HCT116 (cell line): ENCODE measurements at regions not wholly inside any gene's neighbourhood (a gene's known extent, or its start where the extent isn't known, plus 50 kb on each side); places are given as distances from the start of the nearest gene placed in this dataset.

Source experiments
- ATAC-seq: fragments of 200-7000 bp; cut with Tn5 transposase; 2 replicates; pipeline ENCODE4 v1.9.1; 2020; ENCODE audit warnings: mild to moderate bottlenecking, moderate library complexity
- BruUV-seq: library from RNA; stranded (reverse); fragments of 400-500 nt; replicated peaks from 2 replicates; lab custom pipeline; 2021; lab: Mats Ljungman, UMichigan
- CTCF ChIA-PET: fragments of 300-600 bp; sonication (Branson Sonifier 250); formaldehyde crosslinking; loops from one replicate; lab custom pipeline; 2021; ENCODE audit warnings: antibody characterized with exemption; lab: Charles Lee
- POLR2A ChIA-PET: fragments of 300-600, 350-600 bp; sonication (Branson Sonifier 250); formaldehyde crosslinking; loops from one replicate; lab custom pipeline; 2021; ENCODE audit warnings: antibody characterized with exemption; lab: Charles Lee
- RAD21 ChIA-PET, 2 experiments: fragments of 300-600 bp; sonication (Branson Sonifier 250); formaldehyde crosslinking; loops; one replicate each; lab custom pipeline; 2023; ENCODE audit warnings: low total read pairs in 2 of 2; ENCODE audit not compliant: uncharacterized antibody in 2 of 2, unreplicated experiment in 2 of 2, low non-redundant PET in 1 of 2; lab: Charles Lee
- DNase-seq: peaks from one replicate; pipeline ENCODE4 v3.0.0-alpha.2; 2010; ENCODE audit warnings: low read depth, low spot score
- H2AFZ ChIP-seq: fragments of 200-600 bp; shearing (Covaris generic), sonication (generic); 2 replicates; pipeline ENCODE4 v1.6.1; 2017; ENCODE audit warnings: low read depth, mixed run types, mixed read lengths, antibody characterized with exemption, low read length; ENCODE audit not compliant: poor library complexity, severe bottlenecking
- H3K27ac ChIP-seq: 2 replicates; pipeline ENCODE4 v1.5.1; 2012; ENCODE audit warnings: low read depth, low read length
- H3K27me3 ChIP-seq: fragments of 200-600 bp; sonication (generic); 2 replicates; pipeline ENCODE4 v1.6.1; 2016; ENCODE audit warnings: mixed run types, low read length, mixed read lengths; ENCODE audit not compliant: insufficient read depth
- H3K36me3 ChIP-seq, 2 experiments: fragments of 200-500 bp in 1 of 2; fragments of 200-600 bp in 1 of 2; sonication (Bioruptor generic) in 1 of 2; sonication (generic) in 1 of 2; 2 replicates each; pipeline versions ENCODE4 v1.5.1 to v1.6.1; 2014 to 2016; ENCODE audit warnings: low read length in 2 of 2, inconsistent platforms in 1 of 2, mixed read lengths in 1 of 2, mixed run types in 1 of 2; ENCODE audit not compliant: insufficient read depth in 2 of 2, control insufficient read depth in 1 of 2
- H3K4me1 ChIP-seq, 2 experiments: fragments of 200-600 bp in 1 of 2; sonication (generic) in 1 of 2; 2 replicates each; pipeline versions ENCODE4 v1.5.1 to v1.6.1; 2012 to 2017; ENCODE audit warnings: low read length in 2 of 2, inconsistent platforms in 1 of 2, mild to moderate bottlenecking in 1 of 2, mixed read lengths in 1 of 2, mixed run types in 1 of 2, moderate library complexity in 1 of 2; ENCODE audit not compliant: insufficient read depth in 2 of 2, control insufficient read depth in 1 of 2
- H3K4me2 ChIP-seq: fragments of 200-600 bp; sonication (generic); 2 replicates; pipeline ENCODE4 v1.6.1; 2017; ENCODE audit warnings: mixed run types, low read length, mixed read lengths
- H3K4me3 ChIP-seq, 2 experiments: fragments of 200-600 bp in 1 of 2; sonication (generic) in 1 of 2; replicated peaks in 1 of 2; 2 replicates each; pipeline ENCODE4 v1.5.1; 2011 to 2016; ENCODE audit warnings: low read length in 2 of 2, control low read depth in 1 of 2, low read depth in 1 of 2, mild to moderate bottlenecking in 1 of 2, mixed read lengths in 1 of 2, mixed run types in 1 of 2
- H3K79me2 ChIP-seq: fragments of 200-600 bp; sonication (generic); 2 replicates; pipeline ENCODE4 v1.6.1; 2017; ENCODE audit warnings: mild to moderate bottlenecking, mixed run types, low read length, moderate library complexity, mixed read lengths; ENCODE audit not compliant: insufficient read depth
- H3K9ac ChIP-seq: fragments of 200-600 bp; sonication (generic); 2 replicates; pipeline ENCODE4 v1.6.1; 2016; ENCODE audit warnings: low read length, mixed read lengths
- H3K9me2 ChIP-seq: fragments of 200-600 bp; sonication (generic), shearing (Covaris generic); 2 replicates; pipeline ENCODE4 v1.6.1; 2017; ENCODE audit warnings: mixed run types, mild to moderate bottlenecking, moderate library complexity; ENCODE audit not compliant: insufficient read depth
- H3K9me3 ChIP-seq, 2 experiments: fragments of 200-500 bp in 1 of 2; fragments of 200-600 bp in 1 of 2; sonication (Bioruptor generic) in 1 of 2; sonication (generic) in 1 of 2; 2 replicates each; pipeline ENCODE4 v1.6.1; 2014 to 2017; ENCODE audit warnings: low read length in 2 of 2, mixed read lengths in 2 of 2, inconsistent platforms in 1 of 2, low read depth in 1 of 2, mild to moderate bottlenecking in 1 of 2, mixed run types in 1 of 2, moderate library complexity in 1 of 2; ENCODE audit not compliant: control insufficient read depth in 1 of 2, insufficient read depth in 1 of 2
- H4K20me1 ChIP-seq: fragments of 200-600 bp; sonication (generic), shearing (Covaris generic); 2 replicates; pipeline ENCODE4 v1.6.1; 2017; ENCODE audit warnings: mixed run types, mild to moderate bottlenecking, moderate library complexity; ENCODE audit not compliant: insufficient read depth
- CBX3 ChIP-seq: IDR thresholded peaks from 2 replicates; pipeline ENCODE4 v1.6.1; 2012; ENCODE audit warnings: low read depth
- CTCF ChIP-seq, 3 experiments: fragments of 200-600 bp in 1 of 3; sonication (generic) in 1 of 3; IDR thresholded peaks in 2 of 3; conservative IDR thresholded peaks in 1 of 3; 2 replicates each; pipeline ENCODE4 v1.5.1; 2012 to 2017; ENCODE audit warnings: low read depth in 2 of 3, low read length in 2 of 3, antibody characterized with exemption in 1 of 3, borderline replicate concordance in 1 of 3, control low read depth in 1 of 3, mild to moderate bottlenecking in 1 of 3, mixed read lengths in 1 of 3, mixed run types in 1 of 3, moderate library complexity in 1 of 3; ENCODE audit not compliant: insufficient read depth in 1 of 3
- ELF1 ChIP-seq: IDR thresholded peaks from 2 replicates; pipeline ENCODE4 v1.6.1; 2012; ENCODE audit warnings: low read depth, borderline replicate concordance
- EZH2phosphoT487 ChIP-seq: fragments of 200-600 bp; IDR thresholded peaks from 2 replicates; pipeline ENCODE4 v1.6.1; 2018; ENCODE audit warnings: antibody characterized with exemption, borderline replicate concordance
- FOSL1 ChIP-seq: IDR thresholded peaks from 2 replicates; pipeline ENCODE4 v1.6.1; 2012; ENCODE audit warnings: low read depth
- JUND ChIP-seq: IDR thresholded peaks from 2 replicates; pipeline ENCODE4 v1.6.1; 2012
- MAX ChIP-seq: IDR thresholded peaks from 2 replicates; pipeline ENCODE4 v1.6.1; 2012
- POLR2AphosphoS5 ChIP-seq: IDR thresholded peaks from 2 replicates; pipeline ENCODE4 v1.6.1; 2011; ENCODE audit warnings: mild to moderate bottlenecking, low read depth, low read length, moderate library complexity
- RAD21 ChIP-seq: IDR thresholded peaks from 2 replicates; pipeline ENCODE4 v1.6.1; 2012; ENCODE audit warnings: low read depth, mild to moderate bottlenecking
- REST ChIP-seq: IDR thresholded peaks from 2 replicates; pipeline ENCODE4 v1.6.1; 2012; ENCODE audit warnings: low read depth
- SIN3A ChIP-seq: IDR thresholded peaks from 2 replicates; pipeline ENCODE4 v1.6.1; 2012; ENCODE audit warnings: low read depth
- SP1 ChIP-seq: IDR thresholded peaks from 2 replicates; pipeline ENCODE4 v1.6.1; 2012; ENCODE audit warnings: low read depth
- SRF ChIP-seq: IDR thresholded peaks from 2 replicates; pipeline ENCODE4 v1.6.1; 2012; ENCODE audit warnings: low read depth
- TCF7L2 ChIP-seq: IDR thresholded peaks from 2 replicates; pipeline ENCODE4 v1.7.0; 2011; ENCODE audit warnings: borderline replicate concordance, inconsistent platforms; ENCODE audit not compliant: insufficient read depth, insufficient read length; ENCODE audit errors: extremely low read depth
- ZBTB33 ChIP-seq: IDR thresholded peaks from 2 replicates; pipeline ENCODE4 v1.6.1; 2011; ENCODE audit warnings: mild to moderate bottlenecking, low read length, moderate library complexity; ENCODE audit not compliant: insufficient replicate concordance; ENCODE audit errors: extremely low read depth
- intact Hi-C: fragments of 100-400 bp; cut with micrococcal nuclease; formaldehyde crosslinking; loops from 2 replicates; pipeline ENCODE4 v1.10.0; 2022

GRCh38 chr2:33784488-33784887, 185.4 kb upstream of the FAM98A start:
- no TSS peak for BruUV-seq
- no peaks in the 10 kb centered on the region for H3K9me3 ChIP-seq
- no peak for TF ChIP-seq SRF
- no peak for TF ChIP-seq CBX3
- no peak for TF ChIP-seq EZH2phosphoT487
- no peak for TF ChIP-seq SP1
- no peak for TF ChIP-seq SIN3A
- no peak for TF ChIP-seq JUND
- TF ChIP-seq MAX, result no peak
- no peak for TF ChIP-seq TCF7L2
- TF ChIP-seq ZBTB33, result no peak
- no peak for TF ChIP-seq POLR2AphosphoS5
- no peak for TF ChIP-seq RAD21
- TF ChIP-seq CTCF (IDR thresholded peaks at IDR 0.05 in 2 of 3, conservative IDR thresholded peaks at IDR 0.05 in 1 of 3; ENCODE audit: borderline replicate concordance in 1 of 3, insufficient read depth in 1 of 3, low read depth in 2 of 3, low read length in 2 of 3), result no peak
- no peak for TF ChIP-seq FOSL1
- TF ChIP-seq REST, result no peak
- TF ChIP-seq ELF1, result no peak
- no peak overlapping the region for H3K9ac ChIP-seq
- H3K9me2 ChIP-seq, result no peaks in the 10 kb centered on the region
- H3K79me2 ChIP-seq, result no peaks in the 10 kb centered on the region
- no peak overlapping the region for H3K4me3 ChIP-seq
- H3K4me1 ChIP-seq, result no peaks in the 10 kb centered on the region
- CTCF ChIA-PET, result no interaction called here
- ATAC-seq, result no peak
- no peak overlapping the region for H3K27ac ChIP-seq
- no peak overlapping the region for H2AFZ ChIP-seq
- H4K20me1 ChIP-seq, result no peaks in the 10 kb centered on the region
- POLR2A ChIA-PET, result no interaction called here
- H3K27me3 ChIP-seq, result no peaks in the 10 kb centered on the region
- RAD21 ChIA-PET, result no interaction called here
- no peak overlapping the region for H3K4me2 ChIP-seq
- H3K36me3 ChIP-seq, result no peaks in the 10 kb centered on the region
- intact Hi-C loops, result no loop called here
- no peak for DNase-seq
